H9 (cell line): ENCODE measurements at regions not wholly inside any gene's neighbourhood (a gene's known extent, or its start where the extent isn't known, plus 50 kb on each side); places are given as distances from the start of the nearest gene placed in this dataset.

Experiments used
- DNase-seq: peaks from one replicate; pipeline ENCODE4 v3.0.0-alpha.2; 2017
- H2AFZ ChIP-seq: one replicate; pipeline ENCODE4 v1.6.1; 2013; ENCODE audit warnings: mild to moderate bottlenecking, low read length, control low read depth, moderate library complexity
- H2AK5ac ChIP-seq: 2 replicates; pipeline ENCODE4 v1.6.1; 2013; ENCODE audit warnings: low read length, control low read depth, mixed read lengths; ENCODE audit not compliant: insufficient read length
- H2BK120ac ChIP-seq: one replicate; pipeline ENCODE4 v1.6.1; 2013; ENCODE audit warnings: low read depth, mild to moderate bottlenecking, low read length, control low read depth, inconsistent platforms; ENCODE audit not compliant: poor library complexity, severe bottlenecking
- H2BK12ac ChIP-seq: 2 replicates; pipeline ENCODE4 v1.6.1; 2013; ENCODE audit warnings: low read length, control low read depth, mixed read lengths, low read depth; ENCODE audit not compliant: insufficient read length
- H2BK15ac ChIP-seq: 2 replicates; pipeline ENCODE4 v1.6.1; 2013; ENCODE audit warnings: low read depth, low read length, control low read depth
- H2BK20ac ChIP-seq: one replicate; pipeline ENCODE4 v1.6.1; 2013; ENCODE audit warnings: low read depth, mild to moderate bottlenecking, low read length, control low read depth, inconsistent platforms; ENCODE audit not compliant: poor library complexity, severe bottlenecking
- H2BK5ac ChIP-seq: 2 replicates; pipeline ENCODE4 v1.6.1; 2013; ENCODE audit warnings: low read length, control low read depth, mixed read lengths; ENCODE audit not compliant: insufficient read length
- H3K14ac ChIP-seq: 2 replicates; pipeline ENCODE4 v1.6.1; 2013; ENCODE audit warnings: low read length, control low read depth; ENCODE audit not compliant: insufficient read depth
- H3K18ac ChIP-seq: 2 replicates; pipeline ENCODE4 v1.6.1; 2013; ENCODE audit warnings: low read depth, mild to moderate bottlenecking, mixed read lengths, low read length, control low read depth; ENCODE audit not compliant: insufficient read length
- H3K23ac ChIP-seq: 2 replicates; pipeline ENCODE4 v1.6.1; 2013; ENCODE audit warnings: low read length, control low read depth, mixed read lengths, low read depth; ENCODE audit not compliant: insufficient read length
- H3K23me2 ChIP-seq: 2 replicates; pipeline ENCODE4 v1.6.1; 2013; ENCODE audit warnings: low read depth, mild to moderate bottlenecking, mixed read lengths, low read length, control low read depth; ENCODE audit not compliant: insufficient read length, poor library complexity, severe bottlenecking
- H3K27ac ChIP-seq: 2 replicates; pipeline ENCODE4 v1.5.1; 2013; ENCODE audit warnings: low read length, control low read depth, mixed read lengths, low read depth; ENCODE audit not compliant: insufficient read length
- H3K27me3 ChIP-seq: 2 replicates; pipeline ENCODE4 v1.6.1; 2013; ENCODE audit warnings: low read length, control low read depth, inconsistent platforms; ENCODE audit not compliant: insufficient read depth
- H3K4ac ChIP-seq: 2 replicates; pipeline ENCODE4 v1.6.1; 2013; ENCODE audit warnings: low read depth, mild to moderate bottlenecking, control low read depth, inconsistent platforms, low read length, moderate library complexity
- H3K4me1 ChIP-seq: 2 replicates; pipeline ENCODE4 v1.6.1; 2013; ENCODE audit warnings: low read length, control low read depth, inconsistent platforms; ENCODE audit not compliant: insufficient read depth
- H3K4me2 ChIP-seq: 2 replicates; pipeline ENCODE4 v1.6.1; 2013; ENCODE audit warnings: low read length, control low read depth, mixed read lengths; ENCODE audit not compliant: insufficient read length, insufficient read depth
- H3K56ac ChIP-seq: 2 replicates; pipeline ENCODE4 v1.6.1; 2013; ENCODE audit warnings: low read depth, mild to moderate bottlenecking, mixed read lengths, low read length, control low read depth; ENCODE audit not compliant: insufficient read length
- H3K79me1 ChIP-seq: 2 replicates; pipeline ENCODE4 v1.6.1; 2013; ENCODE audit warnings: low read depth, mild to moderate bottlenecking, moderate library complexity, low read length, control low read depth, inconsistent platforms; ENCODE audit not compliant: insufficient read depth, poor library complexity, severe bottlenecking
- H3K79me2 ChIP-seq: 2 replicates; pipeline ENCODE4 v1.6.1; 2013; ENCODE audit warnings: low read length, control low read depth, inconsistent platforms; ENCODE audit not compliant: insufficient read depth
- H3K9ac ChIP-seq: 2 replicates; pipeline ENCODE4 v1.6.1; 2013; ENCODE audit warnings: low read length, control low read depth, mixed read lengths; ENCODE audit not compliant: insufficient read length; ENCODE audit errors: extremely low read depth
- H3K9me3 ChIP-seq: one replicate; pipeline ENCODE4 v1.6.1; 2013; ENCODE audit warnings: low read depth, low read length, inconsistent platforms; ENCODE audit not compliant: control insufficient read depth
- H3T11ph ChIP-seq: one replicate; pipeline ENCODE4 v1.6.1; 2013; ENCODE audit warnings: mild to moderate bottlenecking, low read length, control low read depth, inconsistent platforms
- H4K20me1 ChIP-seq: one replicate; pipeline ENCODE4 v1.6.1; 2013; ENCODE audit not compliant: control insufficient read depth, insufficient read length, insufficient read depth
- H4K5ac ChIP-seq: 2 replicates; pipeline ENCODE4 v1.6.1; 2013; ENCODE audit warnings: low read depth, mild to moderate bottlenecking, mixed read lengths, low read length, control low read depth; ENCODE audit not compliant: insufficient read length
- H4K8ac ChIP-seq: replicated peaks from 2 replicates; pipeline ENCODE4 v1.6.1; 2013; ENCODE audit warnings: low read length, control low read depth, mixed read lengths, low read depth; ENCODE audit not compliant: insufficient read length
- H4K91ac ChIP-seq: 2 replicates; pipeline ENCODE4 v1.6.1; 2013; ENCODE audit warnings: low read depth, mild to moderate bottlenecking, moderate library complexity, mixed read lengths, low read length, control low read depth; ENCODE audit not compliant: insufficient read length
- H3K27ac Mint-ChIP-seq, 3 experiments: 2 replicates in 2 of 3; 3 replicates in 1 of 3; pipeline ENCODE4 v1.8.0; 2020 to 2021; ENCODE audit warnings: mixed read lengths in 3 of 3, mild to moderate bottlenecking in 1 of 3, moderate library complexity in 1 of 3
- H3K27me3 Mint-ChIP-seq: 2 replicates; pipeline ENCODE4 v1.8.0; 2021; ENCODE audit warnings: low read depth, mild to moderate bottlenecking, moderate library complexity, mixed read lengths
- H3K36me3 Mint-ChIP-seq, 3 experiments: 2 replicates in 2 of 3; 3 replicates in 1 of 3; pipeline ENCODE4 v1.8.0; 2020 to 2021; ENCODE audit warnings: low read depth in 3 of 3, mixed read lengths in 3 of 3; ENCODE audit not compliant: insufficient read depth in 1 of 3
- H3K4me1 Mint-ChIP-seq, 2 experiments: 2 replicates each; pipeline ENCODE4 v1.8.0; 2020; ENCODE audit warnings: mixed read lengths in 2 of 2
- H3K4me3 Mint-ChIP-seq, 2 experiments: 2 replicates in 1 of 2; 3 replicates in 1 of 2; pipeline ENCODE4 v1.8.0; 2020 to 2021; ENCODE audit warnings: mild to moderate bottlenecking in 2 of 2, mixed read lengths in 2 of 2, moderate library complexity in 1 of 2
- H3K9me3 Mint-ChIP-seq, 2 experiments: 2 replicates in 1 of 2; 3 replicates in 1 of 2; pipeline ENCODE4 v1.8.0; 2020; ENCODE audit warnings: mild to moderate bottlenecking in 2 of 2, mixed read lengths in 2 of 2, moderate library complexity in 1 of 2
- CTCF ChIP-seq: fragments of 200-600 bp; sonication (generic); conservative IDR thresholded peaks from 3 replicates; pipeline ENCODE4 v1.8.0; 2021; ENCODE audit warnings: antibody characterized with exemption, mild to moderate bottlenecking
- WGBS: extraction: QIAGEN DNeasy Blood & Tissue Kit; methylation state at CpG from one replicate; pipeline ENCODE4 v1.1.7; 2013; ENCODE audit warnings: missing lambda C conversion rate, low lambda C conversion rate, mixed read lengths; ENCODE audit not compliant: insufficient read length; ENCODE audit errors: extremely low coverage; 5-methylcytosine and 5-hydroxymethylcytosine counted together

GRCh38 chr4:149166876-149167275 is 648.8 kb downstream of the IQCM start:
- no peaks in the 10 kb centered on the region for H3K9me3 ChIP-seq
- no peak overlapping the region for H4K8ac ChIP-seq
- Mint-ChIP-seq H3K27me3 (no peaks in the 10 kb centered on the region; the same call in 1 of the 2 replicates), H3K36me3 (no peaks in the 10 kb centered on the region), H3K4me3 (no peak overlapping the region), H3K9me3 (no peaks in the 10 kb centered on the region), H3K4me1 (peaks cover 23 to 28% of the 10 kb centered on the region in 2 experiments), H3K27ac (no peak overlapping the region)
- no peak overlapping the region for H4K91ac ChIP-seq
- peaks cover 3% of the 10 kb centered on the region; the same call in 1 of the 2 replicates for H3K4me1 ChIP-seq
- H2AK5ac ChIP-seq = no peak overlapping the region
- no peak overlapping the region for H3K4ac ChIP-seq
- WGBS = no CpG with 5 or more reads among the region's 2 CpGs
- no peaks in the 10 kb centered on the region for H4K20me1 ChIP-seq
- H3K23me2 ChIP-seq = no peaks in the 10 kb centered on the region
- H3T11ph ChIP-seq = no peak overlapping the region
- H3K27me3 ChIP-seq = no peaks in the 10 kb centered on the region
- no peak overlapping the region for H2BK5ac ChIP-seq
- DNase-seq = no peak
- H3K4me2 ChIP-seq = no peak overlapping the region
- H3K18ac ChIP-seq = no peak overlapping the region
- H2AFZ ChIP-seq = no peak overlapping the region
- no peak overlapping the region for H3K27ac ChIP-seq
- H3K79me2 ChIP-seq = no peaks in the 10 kb centered on the region
- no peak for TF ChIP-seq CTCF
- no peak overlapping the region for H4K5ac ChIP-seq
- H3K9ac ChIP-seq = no peak overlapping the region
- no peak overlapping the region for H3K56ac ChIP-seq
- H3K23ac ChIP-seq = no peak overlapping the region
- H2BK20ac ChIP-seq = no peak overlapping the region
- no peak overlapping the region for H2BK120ac ChIP-seq
- H2BK15ac ChIP-seq = no peak overlapping the region
- no peak overlapping the region for H2BK12ac ChIP-seq
- no peaks in the 10 kb centered on the region for H3K79me1 ChIP-seq
- H3K14ac ChIP-seq = no peak overlapping the region
